CD4-positive, alpha-beta T cell (primary cell): ENCODE measurements at regions not wholly inside any gene's neighbourhood (a gene's known extent, or its start where the extent isn't known, plus 50 kb on each side); places are given as distances from the start of the nearest gene placed in this dataset.
A peak's percentile ranks its signal among the peaks of the same experiment; 100 is the strongest.
"Not testable (repeated sequence)": the region's sequence is repeated elsewhere in the genome, so short reads cannot be mapped to it uniquely, and the experiment has no call there.

Experiments
- ATAC-seq: fragments of 200-7000 bp; cut with Tn5 transposase; one replicate; pipeline ENCODE4 v1.10.0; 2022; ENCODE audit warnings: mild to moderate bottlenecking; ENCODE audit not compliant: poor library complexity
- CTCF ChIA-PET: fragments of 350-600 bp; sonication (Branson Sonifier 250); formaldehyde crosslinking; loops from one replicate; lab custom pipeline; 2021; ENCODE audit warnings: antibody characterized with exemption, inconsistent platforms; lab: Charles Lee
- POLR2A ChIA-PET: fragments of 350-600 bp; sonication (Branson Sonifier 250); formaldehyde crosslinking; loops from one replicate; lab custom pipeline; 2021; ENCODE audit warnings: antibody characterized with exemption, inconsistent platforms; lab: Charles Lee
- DNase-seq, 14 experiments: peaks; one replicate each; pipeline ENCODE4 v3.0.0-alpha.2; 2013 to 2020; ENCODE audit warnings: mixed read lengths in 2 of 14
- H3K27ac ChIP-seq, 2 donors: one replicate each; pipeline versions ENCODE4 v1.5.1 to v1.7.0; 2013; ENCODE audit warnings: low read length in 2 of 2, low read depth in 1 of 2, mild to moderate bottlenecking in 1 of 2
- H3K27me3 ChIP-seq, 2 experiments: 1 replicate in 1 of 2; 2 replicates in 1 of 2; pipeline versions ENCODE4 v1.6.1 to v1.7.0; 2013; ENCODE audit warnings: low read length in 2 of 2, control low read depth in 1 of 2, mild to moderate bottlenecking in 1 of 2, moderate library complexity in 1 of 2; ENCODE audit not compliant: insufficient read depth in 2 of 2, control insufficient read depth in 1 of 2
- H3K36me3 ChIP-seq: one replicate; pipeline ENCODE4 v1.6.1; 2013; ENCODE audit warnings: low read length, control low read depth; ENCODE audit not compliant: insufficient read depth
- H3K4me1 ChIP-seq: one replicate; pipeline ENCODE4 v1.6.1; 2013; ENCODE audit warnings: low read length, control low read depth; ENCODE audit not compliant: insufficient read depth
- H3K4me3 ChIP-seq: one replicate; pipeline ENCODE4 v1.5.1; 2013; ENCODE audit warnings: mild to moderate bottlenecking, low read length, moderate library complexity
- H3K9me3 ChIP-seq, 2 experiments: 1 replicate in 1 of 2; 2 replicates in 1 of 2; pipeline versions ENCODE4 v1.6.1 to v1.7.0; 2013; ENCODE audit warnings: low read length in 2 of 2, mild to moderate bottlenecking in 2 of 2, control low read depth in 1 of 2, moderate library complexity in 1 of 2; ENCODE audit not compliant: control insufficient read depth in 1 of 2, insufficient read depth in 1 of 2
- H3K27ac Mint-ChIP-seq: one replicate; pipeline ENCODE4 v1.8.0; 2020; ENCODE audit warnings: mixed read lengths
- H3K27me3 Mint-ChIP-seq: one replicate; pipeline ENCODE4 v1.8.0; 2021; ENCODE audit warnings: mixed read lengths
- H3K36me3 Mint-ChIP-seq: one replicate; pipeline ENCODE4 v1.8.0; 2021; ENCODE audit warnings: low read depth, mixed read lengths
- H3K4me1 Mint-ChIP-seq: one replicate; pipeline ENCODE4 v1.8.0; 2021; ENCODE audit warnings: low read depth, mixed read lengths
- H3K4me3 Mint-ChIP-seq: one replicate; pipeline ENCODE4 v1.8.0; 2020; ENCODE audit warnings: mild to moderate bottlenecking, mixed read lengths
- H3K9me3 Mint-ChIP-seq: one replicate; pipeline ENCODE4 v1.8.0; 2020; ENCODE audit warnings: mixed read lengths
- CTCF ChIP-seq: fragments of 200-600 bp; IDR thresholded peaks from one replicate; pipeline ENCODE4 v1.8.0; 2022; ENCODE audit warnings: antibody characterized with exemption, mild to moderate bottlenecking
- intact Hi-C, 2 experiments: fragments of 100-400 bp; cut with DNase I in 1 of 2; cut with micrococcal nuclease in 1 of 2; formaldehyde crosslinking; loops; one replicate each; pipeline versions ENCODE4 v1.15.1 to v1.9.0; 2023 to 2025; cut with DNase I, micrococcal nuclease

DNA sequence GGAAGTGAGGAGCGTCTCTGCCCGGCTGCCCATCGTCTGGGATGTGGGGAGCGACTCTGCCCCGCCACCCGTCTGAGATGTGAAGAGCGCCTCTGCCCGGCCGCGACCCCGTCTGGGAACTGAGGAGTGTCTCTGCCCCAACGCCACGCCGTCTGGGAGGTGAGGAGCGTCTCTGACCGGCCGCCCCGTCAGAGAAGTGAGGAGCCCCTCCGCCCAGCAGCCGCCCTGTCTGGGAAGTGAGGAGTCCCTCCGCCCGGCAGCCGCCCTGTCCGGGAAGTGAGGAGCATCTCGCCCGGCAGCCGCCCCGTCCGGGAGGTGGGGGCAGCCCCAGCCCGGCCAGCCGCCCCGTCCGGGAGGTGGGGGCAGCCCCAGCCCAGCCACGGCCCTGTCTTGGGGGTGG is 60.9 kb downstream of the ANXA2R start:
- H3K4me1 Mint-ChIP-seq, H3K9me3 Mint-ChIP-seq, H3K4me1 ChIP-seq, H3K27ac ChIP-seq, H3K4me3 ChIP-seq, H3K4me3 Mint-ChIP-seq, DNase-seq, ATAC-seq, H3K27ac Mint-ChIP-seq, POLR2A ChIA-PET, H3K27me3 ChIP-seq, CTCF ChIA-PET, intact Hi-C loops, H3K27me3 Mint-ChIP-seq: not testable (repeated sequence)
- Histone ChIP-seq H3K36me3 (peaks cover 21% of the 10 kb centered on the region), H3K9me3 (peaks cover 0 to 11% of the 10 kb centered on the region in 2 experiments)
- H3K36me3 Mint-ChIP-seq, result peaks cover 34% of the 10 kb centered on the region

DNA sequence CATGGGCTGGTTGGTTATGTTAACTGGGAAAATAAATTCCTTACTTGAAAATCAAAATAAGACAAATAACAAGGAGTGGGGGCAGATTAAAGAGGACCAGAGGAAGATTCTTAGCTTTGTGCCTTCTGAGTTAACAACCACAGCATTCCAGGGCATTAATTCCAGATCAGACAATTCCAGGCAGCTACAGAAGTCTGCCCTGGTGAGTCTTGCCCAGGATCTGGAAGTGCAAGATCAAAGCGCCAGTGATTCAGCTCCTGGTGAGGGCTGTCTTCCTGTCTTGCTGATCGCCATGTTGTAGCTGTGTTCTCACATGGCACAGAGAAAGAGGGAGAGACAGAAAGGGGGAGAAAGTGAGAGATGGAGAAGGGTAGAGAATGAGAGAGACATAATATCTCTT is 65.6 kb downstream of the ANXA2R start:
- CTCF ChIA-PET, result no interaction called here

GRCh38 chr5:42970636-42971559 is 69.2 kb downstream of the ANXA2R start:
- Mint-ChIP-seq H3K36me3 (peaks cover 29% of the 10 kb centered on the region), H3K9me3 (no peaks in the 10 kb centered on the region), H3K27me3 (no peaks in the 10 kb centered on the region), H3K4me1 (peaks cover 6% of the 10 kb centered on the region), H3K27ac (no peak overlapping the region), H3K4me3 (no peak overlapping the region)
- Histone ChIP-seq H3K4me1 (peaks cover 4% of the 10 kb centered on the region), H3K27ac (no peak overlapping the region), H3K4me3 (no peak overlapping the region), H3K27me3 (no peaks in the 10 kb centered on the region), H3K9me3 (peaks cover 0 to 4% of the 10 kb centered on the region in 2 experiments), H3K36me3 (peaks cover 26% of the 10 kb centered on the region)
- intact Hi-C loops, result no loop called here
- ChIA-PET POLR2A (interaction anchor here (1.1 to 1.9 kb wide), 6 partner anchors 18 to 49 kb away, joined by 3 to 11 read pairs (median 4); no protein-coding TSS in a partner anchor), CTCF (interaction anchor here (0.6 to 2.2 kb wide), 6 partner anchors 19 to 1103 kb away, joined by 3 to 12 read pairs (median 4); no protein-coding TSS in a partner anchor)
- peak; percentile 27 for TF ChIP-seq CTCF
- peak in 2 of 14 experiments; percentile 37 to 49 for DNase-seq
- no peak for ATAC-seq

More for the DNA sequence above, 65.6 kb downstream of the ANXA2R start:
- H3K27ac ChIP-seq, result no peak overlapping the region
- no peak overlapping the region for H3K4me3 ChIP-seq
- no peak for TF ChIP-seq CTCF
- Mint-ChIP-seq H3K4me1 (no peaks in the 10 kb centered on the region), H3K27me3 (no peaks in the 10 kb centered on the region), H3K4me3 (no peak overlapping the region), H3K36me3 (peaks cover 37% of the 10 kb centered on the region), H3K27ac (no peak overlapping the region), H3K9me3 (no peaks in the 10 kb centered on the region)
- POLR2A ChIA-PET, result no interaction called here
- no peaks in the 10 kb centered on the region for H3K27me3 ChIP-seq
- H3K36me3 ChIP-seq, result peaks cover 26% of the 10 kb centered on the region
- ATAC-seq (no peak), DNase-seq (no peak)
- H3K4me1 ChIP-seq, result no peaks in the 10 kb centered on the region
- peaks cover 0 to 11% of the 10 kb centered on the region in 2 experiments for H3K9me3 ChIP-seq
- intact Hi-C loops, result no loop called here
